HG02571 (cell line): ENCODE measurements at regions not wholly inside any gene's neighbourhood (a gene's known extent, or its start where the extent isn't known, plus 50 kb on each side); places are given as distances from the start of the nearest gene placed in this dataset.

ENCODE experiments used
- ATAC-seq: cut with Tn5 transposase; IDR thresholded peaks from one replicate; pipeline ENCODE4 v1.9.1; 2021; ENCODE audit warnings: mild to moderate bottlenecking, moderate library complexity; ENCODE audit not compliant: unreplicated experiment

- no peak for ATAC-seq
Observed at GRCh38 chr17:70624211-70624610, 454.9 kb downstream of the KCNJ2 start.

GRCh38 chr17:70629902-70630301 lies 460.6 kb downstream of the KCNJ2 start:
- ATAC-seq = no peak

DNA sequence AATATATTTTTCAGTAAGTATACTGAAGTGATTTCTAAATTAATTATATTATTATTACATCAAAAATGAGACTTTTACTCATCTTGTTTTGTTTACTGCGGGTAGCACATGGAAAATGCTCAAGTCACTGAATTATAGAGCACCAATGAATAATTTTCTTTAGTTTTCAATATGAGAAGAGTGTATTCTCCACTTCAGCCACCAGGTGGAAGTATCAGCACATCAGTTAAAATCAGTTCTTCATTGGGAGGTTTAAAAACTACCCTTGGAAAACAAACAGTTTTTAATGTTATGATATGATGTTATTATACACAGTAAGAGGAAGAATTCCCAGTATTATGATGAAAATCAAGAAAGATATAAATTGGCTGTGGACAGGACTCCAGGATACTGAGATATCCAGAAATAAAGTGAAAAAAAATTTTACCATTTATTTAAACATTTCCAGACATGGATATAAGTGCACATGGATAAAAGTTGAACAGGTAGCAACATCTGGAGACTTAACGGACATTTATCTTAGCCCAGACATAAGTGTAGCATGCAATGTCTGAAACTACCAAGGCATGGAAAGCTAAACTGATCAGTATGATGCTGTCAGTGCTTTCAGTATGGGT lies 467.3 kb downstream of the KCNJ2 start:
- no peak for ATAC-seq

DNA sequence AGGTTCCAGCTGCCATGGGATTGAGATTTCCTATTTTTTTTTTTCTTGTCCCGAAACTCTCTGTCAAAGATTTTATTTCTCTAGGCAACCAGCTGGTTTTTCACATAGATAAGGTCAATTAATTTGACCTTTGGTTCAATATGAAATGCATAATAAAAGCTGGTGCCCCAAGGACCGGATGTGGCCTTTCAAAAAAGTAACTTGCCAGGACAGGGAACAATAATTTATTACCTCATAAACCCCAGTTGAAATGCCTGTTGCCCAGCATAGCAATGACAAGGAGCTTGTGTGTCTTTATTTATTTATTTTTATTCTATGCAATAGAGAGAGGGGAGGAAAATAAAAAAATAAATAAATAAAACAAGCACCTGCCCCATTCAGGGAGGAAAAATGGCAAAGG lies 472.7 kb downstream of the KCNJ2 start:
- no peak for ATAC-seq

DNA sequence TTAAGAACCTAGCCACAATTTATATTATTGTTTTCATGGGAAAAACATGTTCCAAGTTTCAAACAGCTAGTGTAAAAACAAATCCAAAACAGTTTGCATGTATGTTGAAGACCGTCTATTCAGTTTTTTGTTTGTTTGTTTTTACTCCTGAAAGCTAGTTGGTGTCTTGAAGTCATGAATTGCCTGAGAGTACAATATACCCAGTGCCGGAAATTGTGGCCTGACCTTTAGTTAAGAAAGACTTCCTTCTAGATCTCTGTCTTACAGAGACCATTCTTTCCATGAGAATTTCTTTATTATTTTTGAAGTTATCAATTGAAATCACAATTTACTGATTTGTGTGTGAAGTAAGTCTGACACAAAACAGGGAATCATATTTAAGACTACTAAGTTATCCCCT lies 474.8 kb downstream of the KCNJ2 start:
- ATAC-seq = no peak

- no peak for ATAC-seq
Observed at GRCh38 chr17:70646673-70647072, 477.3 kb downstream of the KCNJ2 start.

DNA sequence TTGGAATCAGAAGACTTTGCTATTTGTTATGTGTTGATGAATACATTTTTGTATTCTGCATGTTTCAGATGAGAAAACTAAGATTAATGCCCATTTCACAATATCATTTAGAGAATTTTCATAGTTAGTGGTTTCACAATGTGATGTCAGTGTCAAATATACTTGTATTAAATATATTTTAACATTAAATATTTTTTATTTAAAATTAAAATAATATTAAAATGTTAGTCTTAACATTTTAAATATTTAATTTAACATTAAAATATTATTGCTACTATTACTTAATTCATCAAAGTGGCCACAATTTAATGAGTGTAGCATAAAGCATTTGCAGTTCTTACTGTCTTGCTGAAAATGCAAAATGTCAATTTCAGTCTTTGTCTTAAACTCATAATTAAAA lies 478.8 kb downstream of the KCNJ2 start:
- no peak for ATAC-seq

DNA sequence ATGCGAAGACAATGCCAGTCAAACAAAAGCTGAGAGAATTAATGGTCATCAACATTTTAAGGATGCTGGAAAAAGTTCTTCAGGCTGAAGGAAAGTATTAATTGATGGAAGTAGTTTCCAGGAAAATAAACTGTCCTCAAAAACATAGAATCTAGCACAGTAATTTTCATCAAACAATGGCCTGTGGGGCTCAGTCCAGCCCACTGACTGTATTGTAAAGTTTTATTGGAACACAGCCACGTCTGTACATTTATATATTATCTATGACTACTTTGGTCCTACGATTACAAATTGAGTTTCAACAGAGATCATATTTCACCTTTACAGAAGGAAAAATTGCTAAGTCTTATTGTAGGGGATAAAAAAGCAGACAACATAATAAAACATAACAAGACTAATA lies 484.5 kb downstream of the KCNJ2 start:
- ATAC-seq = no peak

GRCh38 chr17:70654706-70655105 lies 485.4 kb downstream of the KCNJ2 start:
- no peak for ATAC-seq

- ATAC-seq = no peak
Observed at GRCh38 chr17:70655176-70655958, 486.0 kb downstream of the KCNJ2 start.

- no peak for ATAC-seq
Observed at GRCh38 chr17:70658317-70658716, 489.0 kb downstream of the KCNJ2 start.

DNA sequence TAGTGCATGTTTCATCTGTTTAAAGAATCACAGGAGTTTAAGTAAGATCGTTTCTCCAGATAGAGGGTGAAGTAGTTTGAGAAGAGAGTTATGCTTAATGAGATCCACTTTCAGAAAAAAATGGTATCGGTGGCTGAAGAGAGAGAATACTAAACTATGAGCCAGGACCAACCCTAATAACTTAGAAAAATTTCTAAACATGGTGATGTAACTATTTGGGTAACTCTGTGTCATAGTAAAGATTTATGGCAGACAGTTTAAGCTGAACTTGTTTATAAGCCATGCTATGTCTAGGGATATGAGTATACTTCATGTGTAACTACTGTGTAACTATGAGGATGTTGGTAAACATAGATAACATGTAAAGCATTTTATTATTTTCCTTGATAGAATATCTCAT lies 489.5 kb downstream of the KCNJ2 start:
- ATAC-seq = no peak

DNA sequence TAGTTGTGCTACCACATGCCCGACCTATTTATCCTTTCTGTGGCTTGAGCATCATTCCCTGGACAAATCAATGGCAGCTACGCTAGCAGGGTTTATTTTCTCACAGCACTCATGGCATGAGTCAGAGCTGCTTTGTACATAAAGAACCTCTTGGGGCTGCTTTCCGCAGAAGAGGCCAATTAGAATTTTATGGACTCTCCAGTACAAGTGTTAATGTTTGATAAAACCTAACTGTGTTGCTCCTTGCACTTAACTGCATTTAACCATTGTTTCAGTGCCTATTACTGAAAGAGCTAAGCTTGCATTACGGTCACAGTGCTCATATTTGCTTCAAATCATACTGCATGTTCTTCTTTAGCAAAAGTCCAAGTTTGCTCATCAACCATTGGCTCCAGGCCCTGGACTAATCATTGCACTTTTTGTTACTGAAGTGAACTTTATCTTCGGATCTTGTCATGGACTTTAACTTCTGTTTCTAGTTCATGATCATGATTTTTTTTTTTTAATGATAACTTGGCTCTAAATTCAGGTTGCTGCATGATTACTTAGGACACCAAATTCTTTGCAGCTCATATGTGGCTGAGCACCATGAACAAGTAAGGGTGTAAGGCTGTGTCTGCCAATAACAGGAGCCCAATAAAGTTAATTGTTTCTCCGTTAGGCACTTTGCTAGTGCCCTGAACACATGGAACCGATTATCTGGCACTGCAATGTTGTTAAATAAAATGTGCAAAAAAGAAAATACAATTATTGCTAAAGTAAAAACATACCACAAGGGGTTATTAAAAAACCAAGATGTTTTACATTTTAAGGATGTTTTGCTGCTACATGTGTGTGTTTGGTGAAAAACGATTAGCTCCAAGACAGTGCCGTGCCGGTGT lies 492.2 kb downstream of the KCNJ2 start:
- no peak for ATAC-seq

GRCh38 chr17:70668276-70668937 lies 499.1 kb downstream of the KCNJ2 start:
- ATAC-seq = no peak

- no peak for ATAC-seq
Observed at GRCh38 chr17:70668938-70669778, 499.8 kb downstream of the KCNJ2 start.

DNA sequence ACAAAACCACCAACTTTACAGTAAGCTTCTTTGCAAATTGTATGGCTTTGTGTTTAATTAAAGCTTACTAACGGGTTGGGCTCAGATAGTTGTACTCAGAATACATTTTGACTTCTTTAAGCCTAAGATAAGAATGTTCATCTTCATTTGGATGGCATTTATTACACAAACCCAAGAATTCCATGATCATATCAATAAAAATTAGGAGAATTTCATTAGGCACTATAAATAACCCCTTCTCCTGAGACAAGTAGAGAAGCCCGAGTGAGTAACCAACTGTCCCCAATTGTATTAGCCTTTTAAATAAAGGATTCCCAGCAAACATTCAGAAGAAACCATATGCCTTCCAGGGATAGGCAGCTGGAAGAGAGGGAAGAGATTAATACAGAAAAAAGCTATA lies 504.7 kb downstream of the KCNJ2 start:
- ATAC-seq = no peak

GRCh38 chr17:70675070-70675590 lies 505.8 kb downstream of the KCNJ2 start:
- ATAC-seq = no peak

- ATAC-seq = no peak
Observed at GRCh38 chr17:70677783-70678647, 508.7 kb downstream of the KCNJ2 start.

DNA sequence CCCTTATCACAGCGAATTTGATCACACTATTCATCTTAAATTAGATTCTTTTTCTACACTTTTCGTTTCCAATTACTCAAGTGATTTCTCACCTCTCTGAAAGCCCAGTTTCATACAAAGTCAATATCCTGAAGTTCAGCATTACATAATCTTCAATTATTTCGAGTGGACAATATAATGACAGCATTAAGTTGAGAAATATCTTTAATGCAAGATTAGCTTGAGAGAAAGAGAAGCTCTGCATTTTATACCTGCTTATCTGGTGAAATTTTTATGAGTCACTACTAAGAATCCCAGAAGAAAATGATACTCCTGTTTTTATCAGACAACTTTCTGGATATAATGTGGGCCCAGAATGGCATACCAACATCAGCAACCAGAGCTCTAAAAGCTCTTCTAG lies 509.6 kb downstream of the KCNJ2 start:
- ATAC-seq = no peak
